B cell (primary cell): ENCODE measurements at regions not wholly inside any gene's neighbourhood (a gene's known extent, or its start where the extent isn't known, plus 50 kb on each side); places are given as distances from the start of the nearest gene placed in this dataset.

ENCODE experiments used
- EZH2 ChIP-seq: IDR thresholded peaks from 2 replicates; pipeline ENCODE4 v1.6.1; 2012; ENCODE audit warnings: borderline replicate concordance, low read depth, mild to moderate bottlenecking, moderate library complexity, low read length; ENCODE audit not compliant: insufficient read depth, poor library complexity, severe bottlenecking
- TF ChIP-seq, protein P1 (sequence below): fragments of 200-600 bp; IDR thresholded peaks from one replicate; pipeline ENCODE4 v1.8.0; 2022; ENCODE audit warnings: antibody characterized with exemption, mild to moderate bottlenecking

DNA sequence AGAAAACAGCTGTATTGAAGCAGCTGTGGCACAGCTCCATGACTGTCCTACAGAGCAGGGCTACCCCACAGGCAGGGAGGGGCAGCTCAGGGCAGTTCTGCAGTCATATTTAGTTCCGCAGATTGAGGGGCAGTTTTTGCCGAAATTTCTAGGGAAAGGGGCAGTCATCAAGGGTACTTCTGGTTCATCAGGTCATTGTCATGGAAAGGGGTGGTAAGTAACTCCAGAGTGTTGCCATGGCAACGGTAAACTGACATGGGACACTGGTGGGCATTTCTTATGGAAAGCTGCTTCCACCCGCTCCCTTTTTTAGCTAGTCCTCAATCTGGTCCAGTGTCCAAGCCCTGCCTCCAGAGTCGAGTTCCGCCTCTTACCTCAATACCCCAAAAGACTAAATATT, 702.8 kb downstream of the LIG4 start:
- TF ChIP-seq, protein P1, sequence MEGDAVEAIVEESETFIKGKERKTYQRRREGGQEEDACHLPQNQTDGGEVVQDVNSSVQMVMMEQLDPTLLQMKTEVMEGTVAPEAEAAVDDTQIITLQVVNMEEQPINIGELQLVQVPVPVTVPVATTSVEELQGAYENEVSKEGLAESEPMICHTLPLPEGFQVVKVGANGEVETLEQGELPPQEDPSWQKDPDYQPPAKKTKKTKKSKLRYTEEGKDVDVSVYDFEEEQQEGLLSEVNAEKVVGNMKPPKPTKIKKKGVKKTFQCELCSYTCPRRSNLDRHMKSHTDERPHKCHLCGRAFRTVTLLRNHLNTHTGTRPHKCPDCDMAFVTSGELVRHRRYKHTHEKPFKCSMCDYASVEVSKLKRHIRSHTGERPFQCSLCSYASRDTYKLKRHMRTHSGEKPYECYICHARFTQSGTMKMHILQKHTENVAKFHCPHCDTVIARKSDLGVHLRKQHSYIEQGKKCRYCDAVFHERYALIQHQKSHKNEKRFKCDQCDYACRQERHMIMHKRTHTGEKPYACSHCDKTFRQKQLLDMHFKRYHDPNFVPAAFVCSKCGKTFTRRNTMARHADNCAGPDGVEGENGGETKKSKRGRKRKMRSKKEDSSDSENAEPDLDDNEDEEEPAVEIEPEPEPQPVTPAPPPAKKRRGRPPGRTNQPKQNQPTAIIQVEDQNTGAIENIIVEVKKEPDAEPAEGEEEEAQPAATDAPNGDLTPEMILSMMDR: no peak
- no peak for TF ChIP-seq EZH2
